ENCODE measurements at regions not wholly inside any gene's neighbourhood (a gene's known extent, or its start where the extent isn't known, plus 50 kb on each side); places are given as distances from the start of the nearest gene placed in this dataset.

GRCh38 chr11:95378789-95379188, 147.8 kb upstream of the SESN3 start:
- no peak for DNase-seq

- no peak for DNase-seq
These were observed 147.1 kb upstream of the SESN3 start for GRCh38 chr11:95378111-95378510.

GRCh38 chr11:95375886-95376285, 144.9 kb upstream of the SESN3 start:
- peak; percentile 67 for DNase-seq

GRCh38 chr11:95375451-95375850, 144.4 kb upstream of the SESN3 start:
- DNase-seq, result no peak

- no peak for DNase-seq
These were observed 143.1 kb upstream of the SESN3 start for GRCh38 chr11:95374105-95374504.

GRCh38 chr11:95373241-95373640, 142.2 kb upstream of the SESN3 start:
- no peak for DNase-seq

DNA sequence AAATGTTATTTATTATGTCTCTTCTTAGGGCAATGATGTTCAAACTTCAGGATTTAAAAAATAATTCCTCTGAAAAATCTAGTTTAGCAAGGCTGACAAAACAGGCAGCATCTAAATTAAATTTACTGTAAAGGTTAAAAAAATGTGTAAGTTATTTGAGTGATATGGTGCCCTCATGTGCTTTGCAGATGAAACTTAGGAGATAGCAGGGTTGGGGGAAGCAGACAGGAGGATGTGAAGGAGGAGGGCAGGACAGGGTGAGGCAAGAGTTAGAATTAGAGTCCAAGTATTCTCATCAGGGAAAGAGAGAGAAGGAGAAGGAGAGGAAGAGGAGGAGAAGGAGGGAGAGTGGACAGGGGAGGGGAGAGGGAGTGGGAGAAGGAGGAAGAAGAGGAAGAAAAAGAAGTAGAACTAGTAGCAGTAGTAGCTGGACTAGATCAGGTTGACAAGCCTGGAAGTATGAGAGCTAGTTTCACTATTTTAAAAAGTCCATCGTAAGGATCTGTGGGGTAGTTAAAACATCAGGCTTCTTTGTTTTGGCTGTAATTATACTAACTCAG, 141.2 kb upstream of the SESN3 start:
- DNase-seq, result no peak

DNA sequence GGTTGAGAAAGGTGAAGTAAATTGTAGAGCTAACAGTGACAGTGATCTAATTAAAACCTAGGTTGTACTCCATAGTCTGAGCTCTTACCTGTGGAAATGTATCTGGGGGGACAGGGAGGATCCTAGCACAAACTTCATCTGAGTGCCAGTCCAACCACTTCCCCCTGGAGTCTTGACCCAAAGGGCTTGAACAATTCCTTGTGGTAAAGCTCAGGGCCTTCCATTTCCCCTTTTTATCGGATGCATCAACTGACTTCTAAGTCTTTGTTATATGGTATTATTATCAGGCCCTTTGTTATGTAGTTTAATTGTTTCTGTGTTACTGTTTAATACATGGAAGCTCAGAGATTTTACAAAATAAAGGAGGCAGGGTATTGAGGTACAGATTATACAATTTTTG, 140.2 kb upstream of the SESN3 start:
- no peak for DNase-seq

GRCh38 chr11:95367726-95368125, 136.7 kb upstream of the SESN3 start:
- no peak for DNase-seq

- no peak for DNase-seq
These were observed 134.3 kb upstream of the SESN3 start for GRCh38 chr11:95365348-95365747.

DNA sequence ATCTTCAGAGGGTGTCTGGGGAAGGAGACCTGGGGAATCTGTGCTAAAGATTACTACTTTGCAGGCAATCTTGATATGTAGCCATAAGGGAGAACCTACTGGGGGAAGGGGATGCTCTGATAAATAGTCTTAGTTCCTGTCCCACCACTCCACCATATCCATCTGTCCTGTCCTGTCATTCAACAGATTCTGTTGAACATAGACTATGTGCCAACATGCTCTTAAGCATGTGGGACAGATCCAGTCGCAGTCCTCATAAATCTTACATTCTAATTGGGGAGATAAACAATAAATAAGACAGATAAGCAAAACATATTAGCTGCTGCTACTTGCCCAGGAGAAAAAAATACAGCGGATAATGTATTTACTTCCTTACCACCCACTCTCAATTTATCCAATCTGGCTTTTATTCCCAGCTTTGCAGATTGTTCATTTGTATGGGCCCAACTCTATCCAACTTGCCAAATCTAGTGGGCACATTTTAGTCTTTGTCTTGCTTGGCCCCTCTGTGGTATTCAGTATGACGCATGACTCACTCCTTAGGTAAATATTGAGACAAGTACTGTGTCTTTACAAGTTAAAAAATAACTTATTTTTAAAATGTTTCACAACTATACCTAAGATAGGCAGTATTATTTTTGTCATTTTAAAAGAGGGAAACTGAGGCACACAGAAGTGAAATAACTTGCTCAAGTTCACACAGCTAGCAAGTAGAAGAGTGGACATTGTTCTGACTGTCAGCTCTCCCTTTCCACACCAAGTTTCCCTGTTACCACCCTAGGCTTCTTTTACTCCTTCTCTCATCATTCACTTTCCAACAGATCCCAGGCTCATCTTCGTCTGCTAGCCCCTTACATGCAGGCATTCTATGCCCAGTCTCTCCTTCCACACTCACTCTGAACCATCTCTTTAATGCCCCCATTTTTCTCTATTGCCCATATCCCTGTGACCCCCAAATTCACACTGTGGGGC, 133.6 kb upstream of the SESN3 start:
- no peak for DNase-seq

GRCh38 chr11:95363708-95364107, 132.7 kb upstream of the SESN3 start:
- no peak for DNase-seq

DNA sequence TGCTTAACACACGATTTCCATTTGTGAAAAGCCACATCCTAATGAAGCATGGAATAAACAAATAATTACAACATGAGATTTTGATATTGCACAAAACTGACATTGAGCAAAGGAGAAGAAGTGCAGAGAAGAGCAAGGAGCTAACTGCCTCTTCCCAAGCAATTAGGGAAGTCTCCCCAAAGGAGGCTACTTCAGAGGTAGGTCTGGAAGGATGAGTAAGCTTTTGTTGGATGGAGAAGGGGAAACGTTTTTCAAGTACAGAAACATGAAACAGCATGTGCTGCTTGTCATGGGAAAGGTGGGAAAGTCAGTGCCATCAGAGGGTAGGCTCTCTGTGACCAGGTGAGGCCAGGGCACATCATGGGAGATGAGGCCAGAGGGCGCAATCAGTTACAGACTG, 132.2 kb upstream of the SESN3 start:
- DNase-seq, result no peak

DNA sequence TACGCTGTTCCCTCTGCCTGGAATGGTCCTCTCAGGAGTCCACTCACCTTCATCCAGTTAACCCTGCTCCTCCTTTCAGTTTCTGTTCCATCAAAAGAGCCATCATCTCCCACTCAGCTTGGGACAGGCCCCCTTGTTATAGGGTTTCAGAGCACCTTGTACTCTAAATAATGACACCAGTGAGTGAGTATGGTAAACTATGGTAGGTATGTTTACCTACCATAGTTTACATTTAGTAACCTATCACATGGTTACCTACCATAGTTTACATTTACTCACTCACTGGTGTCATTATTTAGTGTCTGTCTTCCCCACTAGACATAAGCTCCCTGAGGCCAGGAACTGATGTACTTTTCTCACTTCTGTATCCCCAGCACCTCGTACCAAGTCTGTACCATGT, 130.2 kb upstream of the SESN3 start:
- no peak for DNase-seq

- DNase-seq, result peak; percentile 44
These were observed 129.5 kb upstream of the SESN3 start for GRCh38 chr11:95360377-95361075.

DNA sequence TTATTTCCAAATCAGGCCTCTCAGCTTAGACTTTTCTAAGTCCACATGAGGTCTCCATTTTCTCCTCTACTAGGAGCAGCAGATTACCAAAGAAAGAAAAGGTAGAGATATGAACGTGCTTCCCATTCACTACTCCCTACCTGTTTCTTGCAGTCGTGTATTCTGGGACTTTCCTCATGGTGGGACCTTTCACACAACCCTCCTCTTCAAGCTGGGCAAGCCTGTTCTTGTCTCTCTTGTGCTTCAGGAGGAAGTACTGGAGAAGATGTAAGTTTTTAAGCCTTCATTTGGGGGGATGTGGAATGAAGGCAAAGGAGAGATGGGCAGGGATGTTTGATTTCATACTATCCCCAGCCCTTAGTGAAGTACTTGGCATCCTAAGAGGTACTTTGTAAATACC, 128.8 kb upstream of the SESN3 start:
- DNase-seq, result no peak

DNA sequence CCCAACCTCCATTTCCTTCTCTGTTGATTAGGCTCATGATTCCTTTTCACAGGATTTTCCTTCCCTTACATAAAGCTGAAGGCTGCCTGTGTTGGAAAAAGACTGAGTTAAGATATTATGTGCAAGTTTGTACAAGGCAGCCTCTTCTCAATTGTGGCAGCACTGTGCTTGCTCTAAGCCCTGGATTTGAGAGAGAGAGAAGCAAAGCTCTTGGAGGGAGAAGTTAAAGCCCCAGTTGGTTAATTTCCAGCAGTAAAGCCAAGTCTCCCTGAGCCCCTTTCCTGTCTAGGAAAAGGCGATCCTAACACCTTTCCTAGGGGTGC, 128.3 kb upstream of the SESN3 start:
- no peak for DNase-seq

- DNase-seq, result peak; percentile 40
These were observed 127.7 kb upstream of the SESN3 start for GRCh38 chr11:95358511-95359340.

DNA sequence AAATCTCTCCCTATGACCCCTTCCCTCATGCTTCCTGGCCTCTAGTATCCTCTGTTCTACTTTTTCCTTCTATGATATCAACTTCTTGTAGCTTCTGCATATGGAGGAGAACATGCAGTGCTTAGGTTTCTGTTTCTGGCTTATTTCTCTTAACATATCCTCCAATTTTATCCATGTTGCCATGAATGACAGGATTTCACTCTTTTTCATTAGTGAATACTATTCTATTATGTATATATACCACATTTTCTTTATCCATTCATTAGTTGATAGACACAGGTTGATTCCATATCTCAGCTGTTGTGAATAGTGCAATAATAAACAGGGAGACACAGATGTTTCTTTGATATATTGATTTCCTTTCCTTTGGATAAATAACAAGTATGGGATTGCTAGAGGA, 123.3 kb upstream of the SESN3 start:
- DNase-seq, result no peak

DNA sequence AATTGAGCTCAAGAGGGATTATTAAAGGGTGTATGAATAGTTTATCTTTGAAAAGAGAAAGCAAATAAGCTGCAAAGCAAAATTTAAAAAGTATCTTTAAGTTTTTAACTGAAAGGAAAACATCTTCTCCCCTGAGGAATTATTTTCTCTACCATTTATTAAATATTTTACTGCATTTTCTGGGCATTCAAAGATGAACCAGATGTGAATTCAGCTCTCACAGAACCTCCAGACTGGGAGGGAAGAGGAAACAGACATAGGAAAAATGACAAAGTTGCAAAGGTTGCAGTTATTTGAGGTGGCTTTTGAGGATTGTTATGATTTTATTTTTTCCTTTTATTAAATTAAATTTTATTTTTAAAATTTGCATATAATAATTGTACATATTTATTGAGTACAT, 122.7 kb upstream of the SESN3 start:
- no peak for DNase-seq

GRCh38 chr11:95352733-95353346, 121.8 kb upstream of the SESN3 start:
- no peak for DNase-seq

GRCh38 chr11:95349345-95349942, 118.4 kb upstream of the SESN3 start:
- DNase-seq, result no peak

All from skin of body (tissue), 1 donor.